Thymus (tissue), 11 donors: ENCODE measurements at regions not wholly inside any gene's neighbourhood (a gene's known extent, or its start where the extent isn't known, plus 50 kb on each side); places are given as distances from the start of the nearest gene placed in this dataset.

Source experiments
- DNase-seq, 9 donors: peaks; one replicate each; pipeline ENCODE4 v3.0.0-alpha.2; 2013; ENCODE audit warnings: low spot score in 9 of 9, low read depth in 6 of 9, missing footprints in 1 of 9
- H3K27ac ChIP-seq, 2 donors: one replicate each; pipeline ENCODE4 v1.5.1; 2013; ENCODE audit warnings: control low read depth in 1 of 2, low read depth in 1 of 2, low read length in 1 of 2, mild to moderate bottlenecking in 1 of 2, moderate library complexity in 1 of 2
- H3K27me3 ChIP-seq, 2 donors: one replicate each; pipeline ENCODE4 v1.5.1; 2013; ENCODE audit warnings: low read length in 1 of 2; ENCODE audit not compliant: control insufficient read depth in 2 of 2, insufficient read depth in 1 of 2
- H3K36me3 ChIP-seq, 2 donors: one replicate each; pipeline ENCODE4 v1.5.1; 2013; ENCODE audit warnings: low read length in 1 of 2, mild to moderate bottlenecking in 1 of 2, moderate library complexity in 1 of 2; ENCODE audit not compliant: control insufficient read depth in 2 of 2, insufficient read depth in 2 of 2
- H3K4me1 ChIP-seq, 2 donors: one replicate each; pipeline ENCODE4 v1.5.1; 2013; ENCODE audit warnings: low read length in 2 of 2; ENCODE audit not compliant: control insufficient read depth in 2 of 2, insufficient read depth in 2 of 2
- H3K4me3 ChIP-seq, 2 donors: one replicate each; pipeline ENCODE4 v1.5.1; 2013; ENCODE audit warnings: low read length in 2 of 2, control low read depth in 1 of 2, mild to moderate bottlenecking in 1 of 2
- H3K9me3 ChIP-seq, 2 donors: one replicate each; pipeline ENCODE4 v1.5.1; 2013; ENCODE audit warnings: low read length in 1 of 2, mild to moderate bottlenecking in 1 of 2; ENCODE audit not compliant: control insufficient read depth in 2 of 2, insufficient read depth in 1 of 2
- WGBS: extraction: QIAGEN DNeasy Blood & Tissue Kit; methylation state at CpG from one replicate; pipeline ENCODE4 v1.1.7; 2013; 5-methylcytosine and 5-hydroxymethylcytosine counted together
- donor health status: healthy.

DNA sequence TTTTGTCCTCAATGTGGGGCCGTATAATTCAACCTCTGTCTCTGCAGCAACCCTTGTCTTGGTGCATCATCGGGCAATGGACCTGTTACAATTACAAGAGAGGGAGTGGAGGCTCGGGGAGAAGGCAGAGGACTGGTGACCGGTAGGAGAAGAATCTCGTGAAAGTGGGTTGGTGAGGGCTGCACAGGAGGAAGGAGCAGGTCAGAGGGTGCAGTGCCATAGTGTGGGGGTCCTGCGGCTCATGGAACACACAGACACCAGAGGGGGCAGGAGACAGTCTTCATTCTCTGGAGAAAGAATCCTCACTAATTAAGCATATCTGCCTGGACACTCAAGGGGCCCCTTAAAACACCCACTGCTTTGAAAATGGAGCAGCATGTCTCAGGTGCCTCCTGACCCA, 174.7 kb upstream of the B3GAT1 start:
- Histone ChIP-seq H3K4me1 (peaks cover 0 to 2% of the 10 kb centered on the region in 2 donors), H3K27ac (no peak overlapping the region), H3K27me3 (peaks cover 0 to 7% of the 10 kb centered on the region in 2 donors), H3K4me3 (no peak overlapping the region), H3K9me3 (no peaks in the 10 kb centered on the region), H3K36me3 (no peaks in the 10 kb centered on the region)
- 94% methylated on average over 6 of the region's 6 CpGs for WGBS
- no peak for DNase-seq

DNA sequence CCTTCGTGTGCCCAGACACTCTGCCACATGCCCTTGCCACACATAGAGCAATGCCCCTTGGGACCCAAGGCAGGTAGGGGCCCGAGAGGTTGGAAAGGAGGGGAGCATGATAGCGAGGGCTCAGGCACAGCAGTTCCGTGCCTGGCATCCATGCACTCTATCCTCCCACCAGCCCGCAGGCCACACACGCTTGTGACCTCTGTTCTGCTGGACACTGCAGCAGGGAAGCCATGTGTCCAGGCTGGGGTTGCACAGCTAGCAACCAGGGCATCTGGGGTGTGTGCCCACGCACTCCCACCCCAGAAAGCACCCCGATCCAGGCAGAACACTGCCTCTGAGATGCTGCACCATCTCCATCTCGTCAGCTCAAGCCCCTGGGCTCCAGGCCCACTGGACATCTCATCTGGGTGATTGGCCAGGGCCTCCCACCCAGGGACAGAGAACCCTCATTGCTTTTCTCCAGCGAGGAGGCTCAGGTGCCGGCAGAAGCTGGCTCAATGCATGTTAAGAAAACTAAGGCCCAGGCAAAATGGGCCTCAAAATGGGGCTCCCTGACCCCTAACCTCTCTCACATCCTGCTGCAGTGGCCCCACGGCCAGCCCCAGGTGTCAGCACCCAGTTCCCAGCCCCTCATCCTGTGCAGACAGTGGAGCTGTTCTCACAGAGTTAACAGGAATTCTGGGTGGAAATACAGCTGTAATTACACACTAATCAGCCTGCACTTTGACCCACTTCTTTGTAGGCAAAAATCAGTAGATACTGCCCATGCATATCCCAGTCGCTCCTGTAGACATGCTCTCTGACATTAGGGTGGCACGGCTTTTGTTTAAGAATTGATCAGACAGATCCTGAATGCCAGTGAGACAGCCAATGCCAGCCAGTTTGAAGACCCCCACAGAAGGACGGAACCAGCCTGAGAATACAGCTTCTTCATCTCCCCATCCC, 173.9 kb upstream of the B3GAT1 start:
- no peak overlapping the region for H3K4me3 ChIP-seq
- H3K36me3 ChIP-seq, result no peaks in the 10 kb centered on the region
- peaks cover 0 to 2% of the 10 kb centered on the region in 2 donors for H3K4me1 ChIP-seq
- H3K27ac ChIP-seq, result no peak overlapping the region
- no peaks in the 10 kb centered on the region for H3K9me3 ChIP-seq
- 93% methylated on average over 15 of the region's 15 CpGs for whole genome bisulfite sequencing
- H3K27me3 ChIP-seq, result peaks cover 0 to 7% of the 10 kb centered on the region in 2 donors
- DNase-seq, result no peak

DNA sequence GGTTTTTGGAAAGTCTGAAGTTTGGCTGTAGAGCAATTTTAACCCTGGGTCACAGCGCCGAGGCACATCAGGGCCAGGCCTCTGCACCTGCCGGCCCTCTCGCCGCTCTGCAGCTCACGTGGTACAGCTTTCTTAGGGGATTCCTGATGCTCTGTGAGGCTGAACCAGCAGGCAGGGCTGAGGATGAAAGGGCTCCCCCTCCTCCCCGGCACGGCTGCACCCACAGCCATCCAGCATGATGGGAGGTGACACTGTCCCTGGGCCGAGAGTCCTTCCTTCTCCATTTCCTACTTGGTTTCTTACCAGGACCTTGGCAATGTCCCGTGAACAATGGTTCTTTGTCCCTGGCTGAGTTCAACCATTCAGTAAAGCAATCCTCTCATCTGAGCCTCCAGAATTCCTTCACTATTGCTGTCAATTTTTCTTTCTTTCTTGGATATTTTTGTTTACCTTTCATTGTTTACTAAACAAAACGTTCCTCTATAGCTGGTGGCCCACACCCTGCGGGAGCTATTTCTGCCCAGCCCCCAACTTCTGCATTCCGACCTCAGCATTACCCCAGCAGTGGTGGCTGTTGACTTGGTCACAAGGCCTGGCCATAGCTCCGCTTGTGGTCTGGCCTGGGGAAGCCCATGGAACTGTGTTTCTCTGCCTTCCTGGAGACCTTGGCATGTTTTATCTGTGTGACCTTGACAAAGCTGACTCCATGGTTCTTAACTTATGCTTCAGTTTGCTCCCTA, 172.8 kb upstream of the B3GAT1 start:
- DNase-seq, result no peak
- no peaks in the 10 kb centered on the region for H3K9me3 ChIP-seq

DNA sequence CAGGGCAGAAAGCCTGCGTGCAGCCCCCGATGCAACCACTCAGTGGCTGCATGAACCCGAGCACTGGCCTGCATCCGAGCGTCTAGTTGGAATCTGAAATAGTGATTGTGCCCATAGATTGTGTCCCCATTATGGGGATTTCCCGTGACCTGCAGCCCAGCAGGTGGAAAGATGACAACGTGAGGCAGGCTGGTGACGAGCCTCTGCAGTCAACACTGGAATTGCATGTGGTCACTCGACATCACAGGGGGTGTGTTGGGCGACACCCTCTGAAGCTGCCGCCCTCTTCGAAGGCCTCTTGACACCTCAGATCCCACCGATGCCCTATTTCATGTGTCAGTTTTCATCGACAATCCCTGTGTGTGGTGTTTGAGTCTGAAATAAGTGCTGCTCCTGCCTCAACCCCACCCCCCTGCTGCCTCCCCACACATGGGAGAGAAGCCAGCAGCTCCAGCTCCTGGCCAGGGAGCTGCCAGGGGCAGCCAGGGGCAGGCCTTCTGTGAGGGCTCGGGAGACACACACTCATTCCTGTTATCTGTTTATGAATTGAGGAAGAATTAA, 172.0 kb upstream of the B3GAT1 start:
- Histone ChIP-seq H3K4me3 (no peak overlapping the region), H3K36me3 (no peaks in the 10 kb centered on the region), H3K4me1 (peaks cover 0 to 2% of the 10 kb centered on the region in 2 donors), H3K27me3 (peaks cover 0 to 7% of the 10 kb centered on the region in 2 donors), H3K27ac (no peak overlapping the region), H3K9me3 (no peaks in the 10 kb centered on the region)
- WGBS, result 84% methylated on average over 15 of the region's 15 CpGs
- DNase-seq, result no peak

More for the DNA sequence above, 172.8 kb upstream of the B3GAT1 start:
- H3K4me3 ChIP-seq, result no peak overlapping the region
- H3K27ac ChIP-seq, result no peak overlapping the region
- peaks cover 0 to 7% of the 10 kb centered on the region in 2 donors for H3K27me3 ChIP-seq
- WGBS, result 81% methylated on average over 14 of the region's 14 CpGs
- no peaks in the 10 kb centered on the region for H3K36me3 ChIP-seq
- peaks cover 0 to 2% of the 10 kb centered on the region in 2 donors for H3K4me1 ChIP-seq

DNA sequence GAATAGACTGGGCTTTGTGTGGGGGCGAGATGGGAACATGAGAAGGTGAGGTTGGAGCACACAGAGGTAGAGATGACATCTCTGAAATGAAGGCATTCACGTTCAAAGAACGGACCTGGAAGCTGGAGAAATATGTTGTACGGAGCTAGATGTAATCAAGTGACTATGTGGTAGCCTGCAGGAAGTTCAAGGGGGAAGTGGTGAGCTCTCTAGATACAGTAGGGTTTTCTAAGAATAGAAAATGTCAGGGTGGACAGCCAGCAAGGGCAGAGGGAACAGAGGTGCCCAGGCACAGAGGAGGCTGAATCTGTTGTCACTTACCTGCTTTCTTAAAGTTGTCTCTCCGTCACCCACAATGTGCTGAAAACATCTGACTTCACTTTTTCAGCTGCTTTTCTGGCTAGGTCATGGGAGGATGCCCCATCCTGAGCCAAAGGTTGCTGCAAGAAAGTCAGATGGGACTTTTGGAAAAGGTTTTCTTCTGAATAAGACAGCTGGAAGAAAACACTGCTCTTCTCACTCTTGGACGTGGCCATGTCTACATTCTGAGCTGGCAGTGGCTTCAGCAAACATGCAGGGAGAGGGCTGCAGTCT, 171.5 kb upstream of the B3GAT1 start:
- DNase-seq, result no peak
- no peak overlapping the region for H3K27ac ChIP-seq
- 14% methylated on average over 6 of the region's 6 CpGs for WGBS
- peaks cover 0 to 2% of the 10 kb centered on the region in 2 donors for H3K4me1 ChIP-seq
- no peak overlapping the region for H3K4me3 ChIP-seq
- no peaks in the 10 kb centered on the region for H3K36me3 ChIP-seq
- H3K9me3 ChIP-seq, result no peaks in the 10 kb centered on the region
- peaks cover 0 to 7% of the 10 kb centered on the region in 2 donors for H3K27me3 ChIP-seq

DNA sequence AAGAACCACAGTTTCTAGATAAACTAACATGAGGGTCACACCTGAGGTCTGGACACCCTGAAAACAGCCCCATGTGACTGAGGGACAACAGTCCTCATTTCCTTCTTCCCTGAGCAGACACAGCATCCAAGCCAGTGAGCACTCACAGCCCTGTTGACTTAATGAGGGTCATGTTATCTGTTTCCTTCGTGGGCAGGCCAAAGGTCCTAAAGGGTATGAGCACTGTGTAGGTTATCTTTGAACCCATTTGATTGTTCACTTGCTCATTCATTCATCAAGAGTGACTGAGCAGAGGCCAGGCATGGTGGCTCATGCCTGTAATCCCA, 170.7 kb upstream of the B3GAT1 start:
- no peaks in the 10 kb centered on the region for H3K9me3 ChIP-seq
- peaks cover 0 to 7% of the 10 kb centered on the region in 2 donors for H3K27me3 ChIP-seq
- no peak overlapping the region for H3K4me3 ChIP-seq
- peaks cover 0 to 2% of the 10 kb centered on the region in 2 donors for H3K4me1 ChIP-seq
- H3K27ac ChIP-seq, result no peak overlapping the region
- WGBS, result 84% methylated on average over 1 of the region's 1 CpG
- no peaks in the 10 kb centered on the region for H3K36me3 ChIP-seq
- no peak for DNase-seq

DNA sequence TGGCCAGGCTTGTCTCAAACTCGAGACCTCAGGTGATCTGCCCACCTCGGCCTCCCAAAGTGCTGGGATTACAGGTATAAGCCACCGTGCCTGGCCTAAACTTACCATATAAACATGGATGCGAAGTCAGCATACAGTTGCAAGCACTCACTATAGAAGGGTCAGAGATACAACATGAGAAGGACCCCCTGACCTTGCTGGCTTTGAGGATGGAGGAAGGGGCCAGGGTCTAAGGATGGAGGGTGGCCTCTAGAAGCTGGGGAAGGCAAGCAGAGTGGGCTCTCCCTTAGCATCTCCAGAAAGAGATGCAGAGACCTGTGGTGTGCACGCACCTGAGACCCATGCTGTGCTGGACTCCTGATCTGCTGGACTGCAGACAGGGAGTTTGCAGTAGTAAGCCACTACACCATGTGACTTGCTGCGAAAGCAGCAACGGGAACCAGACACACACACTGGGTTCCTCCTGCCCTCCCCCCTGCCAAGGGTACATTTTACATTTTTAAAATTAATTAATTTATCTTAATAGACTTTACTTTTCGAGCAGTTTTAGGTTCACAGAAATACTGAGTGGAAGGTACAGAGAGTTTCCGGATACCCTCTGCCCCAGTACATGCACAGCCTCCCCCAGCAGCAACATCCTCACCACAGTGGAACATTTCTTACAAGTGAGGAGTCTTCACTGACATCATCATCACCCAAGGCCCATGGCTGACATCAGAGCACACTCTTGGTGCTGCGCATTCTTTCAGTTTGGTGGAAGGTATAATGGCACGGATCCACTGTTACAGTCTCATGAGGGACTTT, 170.1 kb upstream of the B3GAT1 start:
- no peaks in the 10 kb centered on the region for H3K36me3 ChIP-seq
- 85% methylated on average over 11 of the region's 11 CpGs for WGBS
- H3K4me1 ChIP-seq, result peaks cover 0 to 2% of the 10 kb centered on the region in 2 donors
- H3K27me3 ChIP-seq, result peaks cover 0 to 7% of the 10 kb centered on the region in 2 donors
- no peak overlapping the region for H3K27ac ChIP-seq
- no peaks in the 10 kb centered on the region for H3K9me3 ChIP-seq
- H3K4me3 ChIP-seq, result no peak overlapping the region
- DNase-seq, result no peak

DNA sequence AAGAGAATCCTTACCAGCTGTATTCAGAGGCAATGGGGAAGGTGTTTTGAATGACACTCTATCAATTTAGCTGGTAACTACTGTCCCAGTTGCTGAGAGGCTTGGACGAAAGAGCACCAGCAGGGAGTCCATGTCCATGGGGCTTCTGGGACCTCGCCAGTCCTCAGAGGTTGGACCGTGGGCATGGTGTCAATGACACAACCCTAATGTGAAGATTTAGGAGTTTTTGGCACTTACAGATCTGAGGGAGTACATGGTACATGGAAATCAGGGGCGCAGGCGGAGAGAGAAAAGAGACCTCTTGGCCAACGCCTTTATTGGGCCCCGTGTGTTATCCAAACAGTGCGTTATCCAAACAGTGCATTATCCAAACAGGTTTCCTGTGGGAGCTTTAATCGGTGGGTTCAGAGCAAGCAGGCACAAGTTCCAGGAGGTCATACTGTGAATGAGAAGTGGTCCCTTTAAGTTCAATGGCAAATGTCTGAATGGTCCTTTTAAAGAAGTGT, 169.1 kb upstream of the B3GAT1 start:
- peaks cover 0 to 2% of the 10 kb centered on the region in 2 donors for H3K4me1 ChIP-seq
- 96% methylated on average over 9 of the region's 9 CpGs for WGBS
- H3K27me3 ChIP-seq, result peaks cover 0 to 7% of the 10 kb centered on the region in 2 donors
- no peak for DNase-seq
- H3K27ac ChIP-seq, result no peak overlapping the region
- no peak overlapping the region for H3K4me3 ChIP-seq
- H3K9me3 ChIP-seq, result no peaks in the 10 kb centered on the region
- no peaks in the 10 kb centered on the region for H3K36me3 ChIP-seq
